Lower leg skin (tissue), 4 donors: ENCODE measurements at regions not wholly inside any gene's neighbourhood (a gene's known extent, or its start where the extent isn't known, plus 50 kb on each side); places are given as distances from the start of the nearest gene placed in this dataset.

Experiments used
- DNase-seq, 2 donors: peaks; one replicate each; pipeline ENCODE4 v3.0.0-alpha.2; 2019; ENCODE audit warnings: low spot score in 2 of 2
- H3K4me3 ChIP-seq: fragments of 200-600 bp; sonication (generic); 2 replicates; pipeline ENCODE4 v1.5.1; 2017; ENCODE audit warnings: mild to moderate bottlenecking, low read depth; ENCODE audit not compliant: poor library complexity, severe bottlenecking
- POLR2A ChIP-seq, 2 donors: fragments of 450-650 bp; IDR thresholded peaks; one replicate each; pipeline ENCODE4 v1.6.1; 2016 to 2017; ENCODE audit warnings: antibody characterized with exemption in 2 of 2, mild to moderate bottlenecking in 1 of 2, moderate library complexity in 1 of 2
- WGBS, 2 donors: methylation state at CpG; one replicate each; pipeline ENCODE4 v1.1.5; 2018; 5-methylcytosine and 5-hydroxymethylcytosine counted together
- intact Hi-C: fragments of 100-400 bp; cut with DNase I; formaldehyde crosslinking; loops from one replicate; pipeline ENCODE4 v1.15.0; 2023; ENCODE audit warnings: low total_unique reads
- TF ChIP-seq, protein P1 (sequence below), 3 donors: fragments of 450-650 bp; IDR thresholded peaks; one replicate each; pipeline ENCODE4 v1.5.1; 2016; ENCODE audit warnings: antibody characterized with exemption in 3 of 3, mild to moderate bottlenecking in 3 of 3, moderate library complexity in 2 of 3

DNA sequence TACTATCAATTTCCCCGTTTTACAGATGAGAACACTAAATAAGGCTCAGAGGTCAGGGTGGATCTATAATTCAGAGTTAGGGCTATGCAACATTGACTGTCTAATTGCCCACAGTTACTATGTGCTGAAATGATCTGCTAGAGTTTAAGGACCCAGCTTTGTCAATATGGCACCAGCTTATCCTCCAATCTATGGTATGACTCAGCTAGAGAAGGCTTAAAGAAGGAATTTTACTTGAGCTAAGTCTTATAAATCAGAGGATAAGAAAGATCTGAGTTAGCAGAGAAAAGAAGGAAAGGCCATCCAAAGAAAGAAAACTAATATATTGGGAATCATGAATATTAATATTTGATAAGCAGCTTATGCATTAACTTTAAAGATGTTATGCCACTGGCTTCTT lies 78.1 kb downstream of the ASB9 start:
- H3K4me3 ChIP-seq, result no peak overlapping the region
- TF ChIP-seq, protein P1, sequence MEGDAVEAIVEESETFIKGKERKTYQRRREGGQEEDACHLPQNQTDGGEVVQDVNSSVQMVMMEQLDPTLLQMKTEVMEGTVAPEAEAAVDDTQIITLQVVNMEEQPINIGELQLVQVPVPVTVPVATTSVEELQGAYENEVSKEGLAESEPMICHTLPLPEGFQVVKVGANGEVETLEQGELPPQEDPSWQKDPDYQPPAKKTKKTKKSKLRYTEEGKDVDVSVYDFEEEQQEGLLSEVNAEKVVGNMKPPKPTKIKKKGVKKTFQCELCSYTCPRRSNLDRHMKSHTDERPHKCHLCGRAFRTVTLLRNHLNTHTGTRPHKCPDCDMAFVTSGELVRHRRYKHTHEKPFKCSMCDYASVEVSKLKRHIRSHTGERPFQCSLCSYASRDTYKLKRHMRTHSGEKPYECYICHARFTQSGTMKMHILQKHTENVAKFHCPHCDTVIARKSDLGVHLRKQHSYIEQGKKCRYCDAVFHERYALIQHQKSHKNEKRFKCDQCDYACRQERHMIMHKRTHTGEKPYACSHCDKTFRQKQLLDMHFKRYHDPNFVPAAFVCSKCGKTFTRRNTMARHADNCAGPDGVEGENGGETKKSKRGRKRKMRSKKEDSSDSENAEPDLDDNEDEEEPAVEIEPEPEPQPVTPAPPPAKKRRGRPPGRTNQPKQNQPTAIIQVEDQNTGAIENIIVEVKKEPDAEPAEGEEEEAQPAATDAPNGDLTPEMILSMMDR (IDR thresholded peaks at IDR 0.05), result no peak
- TF ChIP-seq POLR2A (IDR thresholded peaks at IDR 0.05), result no peak
- intact Hi-C loops, result no loop called here
- 50 to 100% methylated on average over 1 of the region's 1 CpG for WGBS, 2 donors
- no peak for DNase-seq

DNA sequence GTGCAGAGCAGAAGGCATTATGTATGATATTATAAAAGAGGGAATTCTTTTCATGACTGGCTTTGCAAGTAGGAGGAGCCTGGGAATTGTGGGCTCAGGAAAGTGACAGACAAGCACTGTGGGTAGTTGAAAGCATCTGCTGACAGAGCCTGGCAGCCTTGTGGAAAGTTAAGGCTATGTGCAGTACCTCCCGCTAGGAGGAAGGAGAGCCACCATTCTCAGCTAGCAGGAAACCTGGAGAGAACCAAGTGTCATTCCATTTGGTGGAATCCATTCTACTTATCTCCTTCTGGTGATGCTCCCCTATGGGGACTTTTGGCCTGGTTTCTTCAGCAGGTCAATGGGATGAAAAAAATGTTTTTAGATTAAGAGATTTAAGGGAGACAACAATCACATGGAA lies 81.8 kb downstream of the ASB9 start:
- no peak for DNase-seq
- 82 to 100% methylated on average over 1 of the region's 1 CpG for WGBS, 2 donors
- intact Hi-C loops, result no loop called here
- TF ChIP-seq, protein P1 (IDR thresholded peaks at IDR 0.05), result no peak
- TF ChIP-seq POLR2A (IDR thresholded peaks at IDR 0.05), result no peak
- H3K4me3 ChIP-seq, result no peak overlapping the region

DNA sequence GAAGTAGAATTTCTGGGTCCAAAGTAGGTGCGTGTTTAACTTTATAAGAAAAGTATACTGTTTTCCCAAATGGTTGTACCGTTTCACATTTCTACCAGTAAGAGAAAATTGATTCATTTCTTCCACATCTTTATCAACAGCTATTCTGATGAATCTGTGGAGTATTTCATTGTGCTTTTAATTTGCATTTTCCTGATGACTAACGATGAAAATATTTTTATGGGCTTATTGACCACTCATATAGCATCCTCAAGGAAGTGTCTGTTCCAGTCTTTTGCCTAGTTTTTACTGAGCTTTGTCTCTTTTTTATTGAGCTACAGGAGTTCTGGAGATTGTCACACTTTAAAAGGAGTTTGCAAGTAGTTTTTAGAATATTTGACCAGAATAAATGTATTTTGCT lies 92.6 kb downstream of the ASB9 start:
- H3K4me3 ChIP-seq, result no peak overlapping the region
- TF ChIP-seq, protein P1 (IDR thresholded peaks at IDR 0.05), result no peak
- no peak for TF ChIP-seq POLR2A (IDR thresholded peaks at IDR 0.05)
- WGBS, 2 donors, result 69 to 89% methylated on average over 3 of the region's 3 CpGs
- no peak for DNase-seq
- intact Hi-C loops, result loop anchor here (10.0 kb wide), 1 partner anchor 637 kb away; no protein-coding TSS in a partner anchor

DNA sequence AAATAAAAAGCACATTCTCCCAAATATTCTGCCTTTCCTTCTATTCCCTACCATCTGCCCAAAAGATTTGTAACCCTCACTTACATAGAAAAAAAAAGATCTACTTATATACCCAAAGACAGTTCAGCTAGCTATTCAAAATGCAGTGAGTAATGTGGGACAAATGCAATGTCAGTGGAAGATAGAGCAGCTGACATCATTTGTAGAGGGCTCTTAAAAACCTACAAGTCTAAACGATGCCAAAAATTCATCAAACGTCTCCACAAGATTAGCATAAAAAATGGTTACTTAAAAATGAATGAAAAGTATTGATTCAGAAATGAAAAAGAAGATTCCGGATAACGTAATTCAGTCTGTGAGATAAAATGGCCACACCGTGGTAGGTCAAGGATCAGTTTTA lies 96.5 kb downstream of the ASB9 start:
- no peak for DNase-seq
- TF ChIP-seq, protein P1 (IDR thresholded peaks at IDR 0.05), result no peak
- no peak for TF ChIP-seq POLR2A (IDR thresholded peaks at IDR 0.05)
- no peak overlapping the region for H3K4me3 ChIP-seq
- 58 to 68% methylated on average over 5 of the region's 5 CpGs for WGBS, 2 donors
- intact Hi-C loops, result loop anchor here (10.0 kb wide), 1 partner anchor 641 kb away; no protein-coding TSS in a partner anchor

DNA sequence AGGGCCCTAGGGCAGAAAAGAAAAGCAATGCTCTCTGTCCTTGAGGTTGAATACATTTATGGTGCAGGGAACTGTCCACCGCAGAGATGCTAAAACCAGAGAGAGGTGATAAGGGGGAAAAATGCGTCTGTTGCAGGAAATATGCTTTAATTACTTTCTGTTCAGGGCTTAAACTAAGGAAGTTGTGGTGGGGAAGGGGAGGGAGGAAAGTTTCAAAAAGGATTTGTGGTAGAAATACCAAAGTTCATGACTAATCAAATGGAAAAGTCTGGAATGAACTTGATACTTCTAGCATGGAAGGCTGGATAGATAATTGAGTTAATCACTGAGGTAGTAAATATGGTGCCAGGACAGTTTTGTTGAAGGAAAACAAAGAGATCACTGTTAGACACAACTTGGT lies 99.0 kb downstream of the ASB9 start:
- intact Hi-C loops, result loop anchor here (10.0 kb wide), 1 partner anchor 644 kb away; no protein-coding TSS in a partner anchor
- no peak for TF ChIP-seq POLR2A (IDR thresholded peaks at IDR 0.05)
- TF ChIP-seq, protein P1 (IDR thresholded peaks at IDR 0.05), result no peak
- 51 to 65% methylated on average over 2 of the region's 2 CpGs for WGBS, 2 donors
- no peak for DNase-seq
- no peak overlapping the region for H3K4me3 ChIP-seq

DNA sequence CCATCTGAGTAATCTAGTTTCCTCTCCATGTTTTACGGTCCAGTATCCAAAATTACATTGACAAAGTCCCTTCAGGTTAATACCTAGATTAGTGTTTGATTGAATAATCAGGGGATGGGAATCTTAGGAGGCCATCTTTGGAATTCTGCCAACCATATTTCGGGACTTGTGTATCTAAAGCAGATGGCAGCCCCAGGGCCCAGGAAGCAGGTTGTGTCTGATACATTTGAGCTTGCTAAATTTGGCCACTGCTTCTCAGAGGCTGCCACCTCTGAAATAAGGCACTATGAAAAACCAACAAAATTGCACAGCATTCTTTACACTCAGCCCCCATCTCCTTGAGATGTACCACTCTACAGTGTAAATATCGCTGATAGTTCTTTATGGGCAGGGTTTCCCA lies 102.1 kb downstream of the ASB9 start:
- no peak for DNase-seq
- no peak for TF ChIP-seq POLR2A (IDR thresholded peaks at IDR 0.05)
- TF ChIP-seq, protein P1 (IDR thresholded peaks at IDR 0.05), result no peak
- WGBS, 2 donors, result 72 to 75% methylated on average over 3 of the region's 3 CpGs
- no peak overlapping the region for H3K4me3 ChIP-seq
- intact Hi-C loops, result no loop called here
